ENCODE measurements at regions not wholly inside any gene's neighbourhood (a gene's known extent, or its start where the extent isn't known, plus 50 kb on each side); places are given as distances from the start of the nearest gene placed in this dataset.
"Not testable (repeated sequence)": the region's sequence is repeated elsewhere in the genome, so short reads cannot be mapped to it uniquely, and the experiment has no call there.

DNA sequence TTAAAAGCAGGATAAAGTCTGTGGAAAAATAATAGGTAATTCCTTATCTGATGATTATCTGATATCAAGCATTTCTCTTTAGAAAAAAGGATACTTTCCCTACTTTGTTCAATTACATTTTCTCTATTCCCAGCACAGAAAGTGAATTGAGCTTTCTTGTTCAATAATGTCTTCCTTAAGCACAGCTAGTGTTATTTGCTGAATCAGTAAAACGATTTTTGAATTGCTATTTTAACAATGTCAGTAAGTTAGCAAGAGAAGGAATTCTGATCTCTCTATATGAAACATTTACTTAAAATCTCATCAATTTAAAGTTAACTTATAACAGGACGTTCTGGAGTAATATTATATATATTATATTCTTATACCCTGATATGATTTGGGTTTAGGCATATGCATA lies 337.2 kb upstream of the ANKRD30A start:
- Histone ChIP-seq H3K36me3 (ENCODE audit: control insufficient read depth in 1 of 2, insufficient read depth in 2 of 2, low read length in 2 of 2) (no peaks in the 10 kb centered on the region), H3K9me3 (ENCODE audit: control insufficient read depth in 1 of 2, low read length in 2 of 2) (no peaks in the 10 kb centered on the region), H3K4me3 (ENCODE audit: low read depth in 1 of 2, low read length in 2 of 2) (no peak overlapping the region), H3K4me1 (ENCODE audit: control insufficient read depth in 1 of 2, insufficient read depth in 2 of 2, low read length in 2 of 2) (peaks cover 0 to 5% of the 10 kb centered on the region in 2 donors), H3K27ac (ENCODE audit: low read length) (no peak overlapping the region), H3K27me3 (ENCODE audit: low read depth, low read length) (no peaks in the 10 kb centered on the region)

DNA sequence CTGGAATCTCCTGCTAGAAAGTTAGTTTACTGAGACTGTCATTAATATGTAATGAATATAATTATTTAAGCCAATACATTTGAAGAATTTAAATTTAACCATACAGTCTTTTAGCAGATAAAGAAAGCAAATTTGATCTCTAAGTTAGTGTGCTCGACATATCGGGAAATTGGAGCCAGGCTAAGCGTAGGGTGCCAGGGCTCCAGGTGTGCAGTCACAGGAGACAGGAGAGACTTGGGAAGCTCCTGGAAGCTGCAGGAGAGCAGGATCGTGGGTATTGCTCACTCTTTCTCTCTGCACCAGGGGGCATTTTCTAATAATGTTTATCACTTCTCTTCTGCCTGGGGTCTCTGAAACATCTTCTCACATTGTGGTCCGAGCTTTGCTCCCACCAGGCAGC lies 342.0 kb upstream of the ANKRD30A start:
- no peak overlapping the region for H3K4me3 ChIP-seq (ENCODE audit: low read depth in 1 of 2, low read length in 2 of 2)

DNA sequence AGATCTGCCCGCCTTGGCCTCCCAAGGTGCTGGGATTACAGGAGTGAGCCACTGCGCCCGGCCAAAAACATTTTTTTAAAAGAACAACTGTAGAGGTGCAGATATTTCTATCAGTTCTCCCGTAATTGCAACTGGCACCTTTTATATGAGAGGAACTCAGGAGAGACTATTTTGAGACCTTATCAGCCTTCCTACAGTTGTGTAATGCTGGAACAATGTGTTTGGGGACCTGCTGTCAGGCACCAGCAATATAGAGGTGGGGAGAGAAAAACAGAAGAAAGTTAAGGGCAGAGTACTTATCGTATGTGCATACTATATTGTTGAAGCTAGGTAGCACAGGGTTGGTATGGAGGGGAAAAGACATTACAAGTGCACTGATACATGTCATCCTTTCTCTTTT lies 343.8 kb upstream of the ANKRD30A start:
- Histone ChIP-seq H3K27me3 (ENCODE audit: low read depth, low read length) (no peaks in the 10 kb centered on the region), H3K27ac (ENCODE audit: low read length) (no peak overlapping the region), H3K4me3 (ENCODE audit: low read depth in 1 of 2, low read length in 2 of 2) (no peak overlapping the region), H3K9me3 (ENCODE audit: control insufficient read depth in 1 of 2, low read length in 2 of 2) (no peaks in the 10 kb centered on the region), H3K36me3 (ENCODE audit: control insufficient read depth in 1 of 2, insufficient read depth in 2 of 2, low read length in 2 of 2) (no peaks in the 10 kb centered on the region), H3K4me1 (ENCODE audit: control insufficient read depth in 1 of 2, insufficient read depth in 2 of 2, low read length in 2 of 2) (no peaks in the 10 kb centered on the region)

More for the DNA sequence above, 342.0 kb upstream of the ANKRD30A start:
- Histone ChIP-seq H3K9me3 (ENCODE audit: control insufficient read depth in 1 of 2, low read length in 2 of 2) (no peaks in the 10 kb centered on the region), H3K4me1 (ENCODE audit: control insufficient read depth in 1 of 2, insufficient read depth in 2 of 2, low read length in 2 of 2) (no peaks in the 10 kb centered on the region), H3K36me3 (ENCODE audit: control insufficient read depth in 1 of 2, insufficient read depth in 2 of 2, low read length in 2 of 2) (no peaks in the 10 kb centered on the region), H3K27ac (ENCODE audit: low read length) (no peak overlapping the region), H3K27me3 (ENCODE audit: low read depth, low read length) (no peaks in the 10 kb centered on the region)

DNA sequence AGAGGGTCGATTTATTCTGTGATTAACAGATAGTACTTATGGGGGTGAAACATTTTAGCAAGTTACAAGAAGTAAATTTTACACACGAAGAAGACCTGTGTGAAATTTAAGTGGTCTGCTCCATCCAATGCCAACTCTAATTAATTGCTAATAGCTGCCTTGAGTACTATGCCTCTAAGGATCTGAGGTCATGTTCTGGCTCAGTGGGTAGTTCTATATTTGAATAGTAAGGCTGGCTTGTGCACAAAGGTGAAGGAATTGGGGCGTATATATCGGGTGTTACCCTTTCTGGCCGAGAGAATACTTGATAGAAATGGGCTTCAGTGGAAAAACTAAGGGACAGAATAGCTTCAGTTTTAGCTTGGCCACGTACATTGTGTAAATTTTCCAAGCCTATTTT lies 345.2 kb upstream of the ANKRD30A start:
- no peaks in the 10 kb centered on the region for H3K27me3 ChIP-seq (ENCODE audit: low read depth, low read length)
- no peak overlapping the region for H3K27ac ChIP-seq (ENCODE audit: low read length)
- H3K9me3 ChIP-seq (ENCODE audit: control insufficient read depth in 1 of 2, low read length in 2 of 2), result no peaks in the 10 kb centered on the region
- H3K4me1 ChIP-seq (ENCODE audit: control insufficient read depth in 1 of 2, insufficient read depth in 2 of 2, low read length in 2 of 2), result no peaks in the 10 kb centered on the region
- no peak overlapping the region for H3K4me3 ChIP-seq (ENCODE audit: low read depth in 1 of 2, low read length in 2 of 2)
- H3K36me3 ChIP-seq (ENCODE audit: control insufficient read depth in 1 of 2, insufficient read depth in 2 of 2, low read length in 2 of 2), result no peaks in the 10 kb centered on the region

DNA sequence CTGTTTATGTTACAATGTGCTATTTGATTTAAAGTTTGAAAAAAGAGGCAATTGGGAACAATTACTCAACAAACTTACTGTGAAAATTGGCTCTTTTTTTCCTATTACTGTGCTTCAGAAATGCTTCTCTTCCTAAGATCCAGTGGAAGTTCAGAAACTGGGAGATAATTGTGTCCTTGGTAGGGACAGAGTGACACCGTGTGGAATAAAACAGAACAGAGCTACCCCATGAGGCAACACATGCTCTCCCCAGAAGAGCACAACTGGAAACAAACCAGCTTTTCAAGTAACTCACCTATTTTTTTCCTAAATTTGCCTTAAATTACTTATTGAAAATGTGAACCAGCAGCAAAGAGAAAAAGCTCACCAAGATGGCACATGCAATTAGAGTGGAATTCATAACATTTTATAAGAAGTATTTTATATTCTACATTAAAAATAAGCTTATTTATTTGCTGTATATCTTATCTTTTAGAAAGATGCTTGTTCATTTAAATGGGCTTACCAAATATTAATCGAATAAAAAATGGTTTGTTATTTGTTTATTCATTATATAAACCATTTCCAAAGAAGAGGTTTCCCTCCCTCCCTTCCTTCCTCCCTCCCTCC lies 346.1 kb upstream of the ANKRD30A start:
- H3K27me3 ChIP-seq (ENCODE audit: low read depth, low read length), result no peaks in the 10 kb centered on the region
- H3K4me3 ChIP-seq (ENCODE audit: low read depth in 1 of 2, low read length in 2 of 2), result no peak overlapping the region
- no peaks in the 10 kb centered on the region for H3K36me3 ChIP-seq (ENCODE audit: control insufficient read depth in 1 of 2, insufficient read depth in 2 of 2, low read length in 2 of 2)
- H3K9me3 ChIP-seq (ENCODE audit: control insufficient read depth in 1 of 2, low read length in 2 of 2), result no peaks in the 10 kb centered on the region
- H3K27ac ChIP-seq (ENCODE audit: low read length), result no peak overlapping the region
- H3K4me1 ChIP-seq (ENCODE audit: control insufficient read depth in 1 of 2, insufficient read depth in 2 of 2, low read length in 2 of 2), result no peaks in the 10 kb centered on the region

DNA sequence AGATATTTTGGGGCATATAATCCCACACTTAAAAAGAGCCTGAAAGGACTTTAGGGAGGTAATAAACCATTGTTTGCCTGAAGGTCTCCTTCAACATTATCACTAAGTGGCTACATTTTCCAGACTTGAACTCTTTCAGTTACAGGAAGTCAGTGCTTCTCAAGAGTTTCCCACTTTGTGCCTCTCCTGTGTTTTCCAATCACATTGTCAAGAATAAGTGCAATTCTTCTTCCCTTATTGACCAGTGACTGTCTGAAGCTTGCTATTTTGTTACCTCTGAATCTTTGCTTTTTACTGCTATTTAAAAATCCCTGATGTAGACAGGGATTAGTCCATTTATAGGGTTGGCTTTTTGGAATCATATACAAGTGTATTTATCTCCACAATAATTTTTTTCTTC lies 346.7 kb upstream of the ANKRD30A start:
- Histone ChIP-seq H3K4me1 (ENCODE audit: control insufficient read depth in 1 of 2, insufficient read depth in 2 of 2, low read length in 2 of 2) (no peaks in the 10 kb centered on the region), H3K27ac (ENCODE audit: low read length) (no peak overlapping the region), H3K27me3 (ENCODE audit: low read depth, low read length) (no peaks in the 10 kb centered on the region), H3K9me3 (ENCODE audit: control insufficient read depth in 1 of 2, low read length in 2 of 2) (no peaks in the 10 kb centered on the region), H3K36me3 (ENCODE audit: control insufficient read depth in 1 of 2, insufficient read depth in 2 of 2, low read length in 2 of 2) (no peaks in the 10 kb centered on the region), H3K4me3 (ENCODE audit: low read depth in 1 of 2, low read length in 2 of 2) (no peak overlapping the region)

DNA sequence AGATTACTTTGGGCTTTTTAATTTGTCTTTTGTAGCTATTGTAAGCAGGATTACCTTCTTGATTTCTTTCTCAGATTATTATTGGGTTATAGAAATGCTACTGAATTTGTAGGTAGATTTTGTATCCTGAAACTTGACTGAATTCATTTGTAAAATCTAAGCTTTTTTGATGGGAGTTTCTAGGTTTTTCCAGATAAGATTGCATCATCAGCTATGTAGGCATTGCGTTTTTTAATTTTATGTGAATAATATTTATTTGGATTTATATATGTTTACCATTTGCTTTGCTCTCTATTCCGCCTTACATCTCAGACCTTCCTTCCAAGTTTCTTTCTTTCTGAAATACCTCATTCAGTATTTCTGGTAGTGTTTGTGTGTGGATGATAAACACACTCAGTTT lies 351.7 kb upstream of the ANKRD30A start:
- H3K4me1 ChIP-seq (ENCODE audit: control insufficient read depth in 1 of 2, insufficient read depth in 2 of 2, low read length in 2 of 2), result no peaks in the 10 kb centered on the region
- no peaks in the 10 kb centered on the region for H3K27me3 ChIP-seq (ENCODE audit: low read depth, low read length)
- no peaks in the 10 kb centered on the region for H3K9me3 ChIP-seq (ENCODE audit: control insufficient read depth in 1 of 2, low read length in 2 of 2)
- no peak overlapping the region for H3K27ac ChIP-seq (ENCODE audit: low read length)
- H3K4me3 ChIP-seq (ENCODE audit: low read depth in 1 of 2, low read length in 2 of 2), result no peak overlapping the region
- H3K36me3 ChIP-seq (ENCODE audit: control insufficient read depth in 1 of 2, insufficient read depth in 2 of 2, low read length in 2 of 2), result no peaks in the 10 kb centered on the region

DNA sequence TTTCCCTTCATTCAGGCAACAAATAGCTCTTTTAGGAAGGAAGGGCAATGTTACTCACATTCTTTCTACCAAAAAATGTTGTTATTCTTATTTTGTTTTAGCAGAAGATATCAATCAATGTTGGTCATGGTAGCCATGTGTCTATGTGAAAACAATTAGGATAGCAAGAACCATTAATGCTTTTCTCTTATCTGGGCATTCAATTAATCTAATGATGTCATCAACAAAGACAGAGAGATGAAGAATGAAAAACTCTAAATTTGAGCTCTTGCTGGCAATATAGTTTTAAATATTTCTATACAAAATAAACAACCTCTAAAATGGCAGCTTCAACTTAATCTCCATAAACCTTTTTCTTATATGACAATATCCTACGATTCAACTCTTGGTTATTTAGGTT lies 353.7 kb upstream of the ANKRD30A start:
- no peaks in the 10 kb centered on the region for H3K4me1 ChIP-seq (ENCODE audit: control insufficient read depth in 1 of 2, insufficient read depth in 2 of 2, low read length in 2 of 2)
- no peak overlapping the region for H3K4me3 ChIP-seq (ENCODE audit: low read depth in 1 of 2, low read length in 2 of 2)
- H3K36me3 ChIP-seq (ENCODE audit: control insufficient read depth in 1 of 2, insufficient read depth in 2 of 2, low read length in 2 of 2), result no peaks in the 10 kb centered on the region
- no peaks in the 10 kb centered on the region for H3K9me3 ChIP-seq (ENCODE audit: control insufficient read depth in 1 of 2, low read length in 2 of 2)
- H3K27ac ChIP-seq (ENCODE audit: low read length), result no peak overlapping the region
- no peaks in the 10 kb centered on the region for H3K27me3 ChIP-seq (ENCODE audit: low read depth, low read length)

DNA sequence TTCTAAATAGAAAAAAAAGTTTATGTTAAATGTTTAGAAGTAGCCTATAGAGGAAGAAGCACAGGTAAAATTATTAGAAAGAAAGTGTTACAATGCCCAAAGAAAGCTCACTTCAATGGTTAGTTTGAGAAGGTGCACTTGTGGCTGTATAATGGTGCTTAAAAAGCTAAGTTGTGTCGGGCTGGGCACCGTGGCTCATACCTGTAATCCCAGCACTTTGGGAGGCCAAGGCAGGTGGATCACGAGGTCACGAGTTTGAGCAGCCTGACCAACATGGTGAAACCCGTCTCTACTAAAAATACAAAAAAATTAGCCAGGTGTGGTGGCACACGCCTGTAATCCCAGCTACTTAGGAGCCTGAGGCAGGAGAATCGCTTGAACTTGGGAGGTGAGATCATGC lies 355.7 kb upstream of the ANKRD30A start:
- H3K36me3 ChIP-seq (ENCODE audit: control insufficient read depth in 1 of 2, insufficient read depth in 2 of 2, low read length in 2 of 2); H3K4me3 ChIP-seq (ENCODE audit: low read depth in 1 of 2, low read length in 2 of 2); H3K4me1 ChIP-seq (ENCODE audit: control insufficient read depth in 1 of 2, insufficient read depth in 2 of 2, low read length in 2 of 2); H3K9me3 ChIP-seq (ENCODE audit: control insufficient read depth in 1 of 2, low read length in 2 of 2); H3K27ac ChIP-seq (ENCODE audit: low read length); H3K27me3 ChIP-seq (ENCODE audit: low read depth, low read length): not testable (repeated sequence)

DNA sequence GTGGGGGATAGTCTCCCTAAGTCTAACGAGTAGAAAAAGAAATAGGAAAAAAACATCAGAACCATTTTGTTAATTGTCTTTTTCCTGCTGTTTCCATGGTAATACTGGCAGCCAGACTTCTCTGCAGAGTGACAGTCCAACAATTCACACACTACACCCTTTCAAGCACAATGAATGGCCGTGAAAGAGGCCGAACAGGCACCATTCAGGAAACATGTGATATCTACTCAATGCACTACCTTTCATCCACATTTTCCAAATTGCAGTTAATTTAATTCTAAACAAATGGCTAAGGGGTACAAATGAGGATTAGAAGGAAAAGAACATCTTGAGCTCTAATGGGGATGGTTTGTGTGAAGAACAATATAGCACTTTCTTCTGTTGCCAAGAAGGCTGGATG lies 358.5 kb upstream of the ANKRD30A start:
- no peaks in the 10 kb centered on the region for H3K9me3 ChIP-seq (ENCODE audit: control insufficient read depth in 1 of 2, low read length in 2 of 2)
- no peaks in the 10 kb centered on the region for H3K36me3 ChIP-seq (ENCODE audit: control insufficient read depth in 1 of 2, insufficient read depth in 2 of 2, low read length in 2 of 2)
- no peak overlapping the region for H3K27ac ChIP-seq (ENCODE audit: low read length)
- peaks cover 0 to 4% of the 10 kb centered on the region in 2 donors for H3K4me1 ChIP-seq (ENCODE audit: control insufficient read depth in 1 of 2, insufficient read depth in 2 of 2, low read length in 2 of 2)
- H3K27me3 ChIP-seq (ENCODE audit: low read depth, low read length), result no peaks in the 10 kb centered on the region
- H3K4me3 ChIP-seq (ENCODE audit: low read depth in 1 of 2, low read length in 2 of 2), result no peak overlapping the region

DNA sequence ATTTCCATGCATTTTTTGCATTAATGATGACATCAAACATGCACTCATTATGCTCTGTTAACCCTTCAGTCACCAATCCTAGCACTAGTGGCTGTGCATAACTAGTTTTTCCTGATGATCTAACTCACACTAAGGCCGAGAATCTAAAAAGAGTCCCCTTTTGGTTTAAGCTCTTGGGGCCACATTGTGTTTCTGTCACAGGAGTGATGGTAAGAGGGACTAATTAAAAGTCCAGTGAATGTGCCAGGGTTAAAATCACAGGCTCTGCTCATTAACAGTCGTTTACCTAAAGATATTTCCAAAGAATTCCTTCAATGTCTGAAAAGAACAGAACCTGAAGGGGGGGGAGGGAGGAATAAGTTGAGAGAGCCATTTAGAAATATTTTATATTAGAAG lies 359.0 kb upstream of the ANKRD30A start:
- no peaks in the 10 kb centered on the region for H3K27me3 ChIP-seq (ENCODE audit: low read depth, low read length)
- no peaks in the 10 kb centered on the region for H3K9me3 ChIP-seq (ENCODE audit: control insufficient read depth in 1 of 2, low read length in 2 of 2)
- no peaks in the 10 kb centered on the region for H3K36me3 ChIP-seq (ENCODE audit: control insufficient read depth in 1 of 2, insufficient read depth in 2 of 2, low read length in 2 of 2)
- peaks cover 0 to 4% of the 10 kb centered on the region in 2 donors for H3K4me1 ChIP-seq (ENCODE audit: control insufficient read depth in 1 of 2, insufficient read depth in 2 of 2, low read length in 2 of 2)
- H3K27ac ChIP-seq (ENCODE audit: low read length), result no peak overlapping the region
- H3K4me3 ChIP-seq (ENCODE audit: low read depth in 1 of 2, low read length in 2 of 2), result no peak overlapping the region

DNA sequence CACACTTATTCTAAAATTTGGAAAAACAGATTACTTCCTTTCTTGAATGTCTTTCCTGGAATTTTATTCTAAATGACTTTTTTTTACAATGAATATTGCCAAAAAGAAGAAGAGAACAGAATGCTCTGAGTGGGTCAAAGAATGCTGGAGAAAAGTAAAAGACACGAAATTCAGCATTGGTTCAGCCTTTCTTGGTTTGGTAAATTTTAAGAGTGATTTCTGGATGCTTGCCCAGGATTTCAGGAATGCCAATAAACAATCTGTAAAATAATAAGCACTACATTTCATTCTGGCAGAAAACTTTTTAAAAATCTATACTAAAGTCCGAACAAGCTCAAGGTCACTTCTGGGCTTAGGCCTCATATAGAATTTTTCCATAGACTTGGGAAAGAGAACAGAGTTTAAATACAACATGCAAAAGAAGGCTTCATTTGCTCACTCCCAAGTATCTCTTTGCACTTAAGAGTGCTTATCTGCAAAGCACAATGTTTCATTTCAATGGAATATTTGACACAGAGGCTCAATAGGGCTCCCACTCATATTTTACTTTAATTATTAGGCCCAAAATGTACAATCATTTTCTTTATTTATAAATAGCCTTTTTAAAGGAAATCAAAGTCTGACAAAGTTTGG lies 359.5 kb upstream of the ANKRD30A start:
- H3K4me3 ChIP-seq (ENCODE audit: low read depth in 1 of 2, low read length in 2 of 2), result no peak overlapping the region
- no peaks in the 10 kb centered on the region for H3K36me3 ChIP-seq (ENCODE audit: control insufficient read depth in 1 of 2, insufficient read depth in 2 of 2, low read length in 2 of 2)
- no peak overlapping the region for H3K27ac ChIP-seq (ENCODE audit: low read length)
- no peaks in the 10 kb centered on the region for H3K9me3 ChIP-seq (ENCODE audit: control insufficient read depth in 1 of 2, low read length in 2 of 2)
- no peaks in the 10 kb centered on the region for H3K27me3 ChIP-seq (ENCODE audit: low read depth, low read length)
- H3K4me1 ChIP-seq (ENCODE audit: control insufficient read depth in 1 of 2, insufficient read depth in 2 of 2, low read length in 2 of 2), result peaks cover 0 to 4% of the 10 kb centered on the region in 2 donors

All from muscle layer of duodenum (tissue), 2 donors.